Activated naive CD8-positive, alpha-beta T cell treated with anti-CD3 and anti-CD28 coated beads, Interleukin-2, amount 50 U/mL, for 24 hours (primary cell): ENCODE measurements at regions not wholly inside any gene's neighbourhood (a gene's known extent, or its start where the extent isn't known, plus 50 kb on each side); places are given as distances from the start of the nearest gene placed in this dataset.
"Not testable (repeated sequence)": the region's sequence is repeated elsewhere in the genome, so short reads cannot be mapped to it uniquely, and the experiment has no call there.

Experiments used
- ATAC-seq: fragments of 150-1000 bp; cut with Tn5 transposase; one replicate; pipeline ENCODE4 v1.10.0; 2021
- DNase-seq: peaks from one replicate; pipeline ENCODE4 v3.0.0; 2021
- H3K27ac Mint-ChIP-seq: one replicate; pipeline ENCODE4 v1.8.0; 2021; ENCODE audit warnings: mild to moderate bottlenecking, mixed read lengths
- H3K27me3 Mint-ChIP-seq: one replicate; pipeline ENCODE4 v1.8.0; 2021; ENCODE audit warnings: mixed read lengths
- H3K36me3 Mint-ChIP-seq: one replicate; pipeline ENCODE4 v1.8.0; 2021; ENCODE audit warnings: low read depth, mixed read lengths
- H3K4me1 Mint-ChIP-seq: one replicate; pipeline ENCODE4 v1.8.0; 2021; ENCODE audit warnings: mixed read lengths
- H3K4me3 Mint-ChIP-seq: one replicate; pipeline ENCODE4 v1.8.0; 2021; ENCODE audit warnings: mild to moderate bottlenecking, moderate library complexity, mixed read lengths
- H3K9me3 Mint-ChIP-seq: one replicate; pipeline ENCODE4 v1.8.0; 2021; ENCODE audit warnings: mixed read lengths

- ATAC-seq, result peak; percentile 24
- H3K4me1 Mint-ChIP-seq, H3K27ac Mint-ChIP-seq, H3K27me3 Mint-ChIP-seq, H3K4me3 Mint-ChIP-seq, DNase-seq, H3K36me3 Mint-ChIP-seq: not testable (repeated sequence)
- H3K9me3 Mint-ChIP-seq, result peaks cover 12% of the 10 kb centered on the region
Measured at GRCh38 chr7:57060506-57060905, 71.7 kb downstream of the ZNF479 start.

- not testable (repeated sequence) for DNase-seq
Measured at GRCh38 chr7:57016341-57016740, 115.9 kb downstream of the ZNF479 start.

DNA sequence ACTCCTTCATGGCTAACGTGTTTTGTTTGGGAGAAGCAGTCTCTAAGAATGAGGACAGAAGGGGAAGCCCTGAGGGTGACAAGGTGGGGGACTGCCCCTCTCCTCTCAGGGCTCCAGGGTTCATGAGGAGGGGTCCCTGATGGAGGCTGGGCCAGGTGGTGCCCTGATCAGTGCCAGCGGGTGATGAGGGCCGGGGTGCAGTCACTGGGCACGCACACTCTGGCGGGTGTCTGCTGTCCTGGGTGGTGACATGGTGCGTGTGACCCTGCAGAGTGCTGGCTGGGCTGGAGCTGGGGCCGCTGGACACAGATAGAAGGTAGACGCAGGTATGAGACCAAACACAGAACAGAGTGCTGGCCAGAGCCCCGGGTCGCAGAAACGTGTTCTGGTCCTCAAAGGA, 118.5 kb downstream of the ZNF479 start:
- not testable (repeated sequence) for H3K4me1 Mint-ChIP-seq, ATAC-seq, DNase-seq, H3K36me3 Mint-ChIP-seq, H3K4me3 Mint-ChIP-seq, H3K27me3 Mint-ChIP-seq, H3K9me3 Mint-ChIP-seq, H3K27ac Mint-ChIP-seq

More at GRCh38 chr7:57016341-57016740, 115.9 kb downstream of the ZNF479 start:
- not testable (repeated sequence) for H3K36me3 Mint-ChIP-seq, H3K27ac Mint-ChIP-seq, H3K4me1 Mint-ChIP-seq, H3K4me3 Mint-ChIP-seq, H3K27me3 Mint-ChIP-seq, H3K9me3 Mint-ChIP-seq, ATAC-seq

DNA sequence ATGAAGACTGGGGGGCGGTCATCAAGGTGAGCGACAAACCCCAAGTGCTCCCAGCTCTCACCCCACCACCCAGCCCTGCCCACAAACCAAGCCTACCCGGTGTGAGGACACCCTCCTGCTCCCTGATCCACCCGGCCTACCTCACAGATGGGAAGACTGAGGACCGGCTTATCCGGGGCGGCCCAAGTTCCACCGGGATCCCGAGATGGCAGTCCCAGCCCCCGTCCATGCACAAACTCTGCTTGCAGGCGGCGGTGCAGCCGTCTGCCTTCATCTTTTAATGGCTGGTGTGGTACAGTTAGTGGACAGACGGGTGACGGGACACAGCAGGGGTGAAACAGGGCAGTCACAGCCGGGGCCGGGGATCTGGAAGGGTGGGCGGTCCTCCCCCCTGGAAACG, 119.3 kb downstream of the ZNF479 start:
- not testable (repeated sequence) for H3K9me3 Mint-ChIP-seq
- ATAC-seq, result peak; percentile 16

GRCh38 chr7:57009230-57009629, 123.0 kb downstream of the ZNF479 start:
- not testable (repeated sequence) for ATAC-seq, H3K36me3 Mint-ChIP-seq, H3K27ac Mint-ChIP-seq, DNase-seq, H3K4me3 Mint-ChIP-seq, H3K27me3 Mint-ChIP-seq, H3K9me3 Mint-ChIP-seq, H3K4me1 Mint-ChIP-seq

More for the DNA sequence above, 119.3 kb downstream of the ZNF479 start:
- DNase-seq, H3K27ac Mint-ChIP-seq, H3K27me3 Mint-ChIP-seq, H3K4me3 Mint-ChIP-seq, H3K4me1 Mint-ChIP-seq, H3K36me3 Mint-ChIP-seq: not testable (repeated sequence)

DNA sequence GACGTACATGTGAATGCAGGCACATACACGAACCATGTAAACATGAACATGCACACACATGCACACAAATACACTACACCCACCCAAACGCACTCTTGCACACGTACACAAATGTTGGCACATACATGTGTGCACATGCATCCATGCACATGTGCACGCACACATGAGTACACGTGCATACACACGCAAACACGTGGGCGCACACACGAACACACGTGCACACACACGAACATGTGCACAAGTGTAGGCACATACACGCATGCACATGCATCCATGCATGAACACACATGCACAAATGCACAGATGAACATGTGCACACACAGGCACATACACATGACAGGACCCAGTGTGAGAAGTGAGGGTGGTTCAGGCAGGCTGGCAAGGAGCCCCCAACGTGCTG, 126.3 kb downstream of the ZNF479 start:
- not testable (repeated sequence) for DNase-seq

GRCh38 chr7:57003821-57004220, 128.4 kb downstream of the ZNF479 start:
- not testable (repeated sequence) for ATAC-seq

More for the DNA sequence above, 126.3 kb downstream of the ZNF479 start:
- not testable (repeated sequence) for H3K9me3 Mint-ChIP-seq, H3K27me3 Mint-ChIP-seq, ATAC-seq, H3K36me3 Mint-ChIP-seq, H3K27ac Mint-ChIP-seq, H3K4me1 Mint-ChIP-seq, H3K4me3 Mint-ChIP-seq

DNA sequence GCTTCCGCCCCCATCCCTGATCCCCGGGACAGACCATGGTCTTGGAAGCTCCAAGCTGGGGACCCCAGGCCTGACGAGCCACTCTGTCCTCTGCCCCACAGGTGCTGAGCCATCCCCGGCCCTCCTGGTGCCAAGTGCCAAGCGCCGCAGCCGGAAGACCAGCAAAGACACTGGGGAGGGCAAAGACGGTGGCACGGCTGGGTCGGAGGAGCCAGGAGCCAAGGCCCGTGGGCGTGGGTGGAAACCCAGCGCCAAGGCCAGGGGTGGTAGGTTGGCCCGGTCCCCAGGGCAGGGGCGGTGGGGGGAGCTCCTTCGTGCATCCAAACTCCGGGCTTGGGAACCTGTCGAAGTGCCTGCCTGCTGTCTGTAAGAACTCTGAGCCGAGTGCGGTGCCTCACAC, 130.3 kb downstream of the ZNF479 start:
- DNase-seq, H3K36me3 Mint-ChIP-seq, H3K4me3 Mint-ChIP-seq, H3K9me3 Mint-ChIP-seq, H3K27me3 Mint-ChIP-seq, ATAC-seq, H3K4me1 Mint-ChIP-seq, H3K27ac Mint-ChIP-seq: not testable (repeated sequence)

More at GRCh38 chr7:57003821-57004220, 128.4 kb downstream of the ZNF479 start:
- H3K4me3 Mint-ChIP-seq, DNase-seq, H3K27me3 Mint-ChIP-seq, H3K27ac Mint-ChIP-seq, H3K9me3 Mint-ChIP-seq, H3K36me3 Mint-ChIP-seq, H3K4me1 Mint-ChIP-seq: not testable (repeated sequence)

DNA sequence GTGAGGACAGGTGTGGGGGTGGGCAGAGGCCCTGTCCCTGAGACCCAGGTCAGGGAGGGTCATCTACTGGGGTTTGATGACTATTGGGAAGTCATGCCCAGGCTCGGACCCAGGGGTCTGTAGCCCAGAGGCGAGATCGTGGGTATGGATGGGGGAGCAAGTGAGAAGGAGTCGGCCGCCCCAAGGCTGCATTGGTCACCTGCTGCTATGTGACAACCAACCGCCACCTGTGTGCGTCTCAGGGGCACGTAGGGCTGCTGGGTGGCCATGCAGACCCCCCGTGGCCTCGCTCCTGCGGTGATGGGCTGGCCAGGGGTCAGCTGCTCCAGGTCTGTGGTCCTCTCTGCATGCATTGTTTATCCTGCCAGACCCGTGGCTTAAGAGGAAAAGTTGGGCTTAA, 138.5 kb downstream of the ZNF479 start:
- H3K27me3 Mint-ChIP-seq, H3K9me3 Mint-ChIP-seq, H3K4me1 Mint-ChIP-seq, DNase-seq, H3K36me3 Mint-ChIP-seq, H3K4me3 Mint-ChIP-seq, ATAC-seq, H3K27ac Mint-ChIP-seq: not testable (repeated sequence)

GRCh38 chr7:56957737-56958408, 174.4 kb downstream of the ZNF479 start:
- H3K4me3 Mint-ChIP-seq, DNase-seq, H3K27me3 Mint-ChIP-seq, H3K27ac Mint-ChIP-seq, H3K36me3 Mint-ChIP-seq, H3K4me1 Mint-ChIP-seq, ATAC-seq, H3K9me3 Mint-ChIP-seq: not testable (repeated sequence)

GRCh38 chr7:56957086-56957485, 175.2 kb downstream of the ZNF479 start:
- DNase-seq, H3K9me3 Mint-ChIP-seq, H3K4me3 Mint-ChIP-seq, H3K27me3 Mint-ChIP-seq, ATAC-seq, H3K36me3 Mint-ChIP-seq, H3K4me1 Mint-ChIP-seq, H3K27ac Mint-ChIP-seq: not testable (repeated sequence)

- not testable (repeated sequence) for DNase-seq, H3K36me3 Mint-ChIP-seq, H3K27me3 Mint-ChIP-seq, H3K4me3 Mint-ChIP-seq, H3K27ac Mint-ChIP-seq, H3K4me1 Mint-ChIP-seq, H3K9me3 Mint-ChIP-seq, ATAC-seq
Measured at GRCh38 chr7:56948390-56949379, 183.6 kb downstream of the ZNF479 start.

DNA sequence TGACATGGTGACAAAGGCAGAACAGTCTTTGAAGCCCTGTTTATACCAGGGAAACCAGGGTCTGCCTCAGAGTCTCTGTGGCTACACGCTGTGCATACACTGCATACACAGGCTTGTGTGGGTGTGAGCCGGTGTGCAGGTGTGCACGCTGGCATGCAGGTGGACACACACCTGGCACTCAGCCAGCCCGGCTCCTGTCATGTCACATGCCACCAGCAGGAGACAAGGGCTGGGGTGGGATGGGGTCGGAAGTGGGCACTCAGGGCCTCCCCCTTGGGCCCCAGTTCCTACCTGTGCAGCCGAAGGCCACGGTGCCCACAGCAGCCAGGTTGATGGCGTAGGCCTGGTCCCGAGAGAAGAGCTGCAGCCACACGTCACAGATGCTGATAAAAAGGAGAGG, 192.2 kb downstream of the ZNF479 start:
- not testable (repeated sequence) for ATAC-seq, H3K27ac Mint-ChIP-seq, H3K4me3 Mint-ChIP-seq, H3K9me3 Mint-ChIP-seq, H3K36me3 Mint-ChIP-seq, DNase-seq, H3K4me1 Mint-ChIP-seq, H3K27me3 Mint-ChIP-seq

DNA sequence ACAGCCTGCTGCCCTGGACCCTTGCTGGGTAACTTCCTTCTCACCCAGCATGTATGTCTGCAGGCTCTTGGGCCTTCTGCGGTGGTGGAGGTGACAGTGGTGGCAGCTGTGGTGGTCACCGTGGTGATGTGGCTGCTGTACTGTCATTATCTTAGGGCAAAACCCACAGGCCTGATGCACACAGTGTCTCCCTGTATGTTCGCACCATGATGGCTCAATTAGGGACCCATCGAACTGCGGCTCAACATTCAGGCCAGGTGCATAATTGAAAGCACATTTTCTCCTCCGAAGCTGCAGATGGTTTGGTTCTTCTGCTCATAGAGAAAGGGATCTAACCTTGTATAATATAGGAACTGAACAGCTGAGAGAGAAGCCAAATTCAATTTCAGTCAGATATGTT, 208.3 kb downstream of the ZNF479 start:
- not testable (repeated sequence) for ATAC-seq, H3K4me1 Mint-ChIP-seq, H3K36me3 Mint-ChIP-seq, DNase-seq, H3K4me3 Mint-ChIP-seq, H3K27me3 Mint-ChIP-seq, H3K9me3 Mint-ChIP-seq, H3K27ac Mint-ChIP-seq

GRCh38 chr7:56910973-56911372, 221.3 kb downstream of the ZNF479 start:
- not testable (repeated sequence) for ATAC-seq, H3K9me3 Mint-ChIP-seq, H3K27ac Mint-ChIP-seq, H3K4me1 Mint-ChIP-seq, H3K4me3 Mint-ChIP-seq, H3K27me3 Mint-ChIP-seq, DNase-seq, H3K36me3 Mint-ChIP-seq
